Neural progenitor cell (in vitro differentiated cells): ENCODE measurements at regions not wholly inside any gene's neighbourhood (a gene's known extent, or its start where the extent isn't known, plus 50 kb on each side); places are given as distances from the start of the nearest gene placed in this dataset.
"Not testable (repeated sequence)": the region's sequence is repeated elsewhere in the genome, so short reads cannot be mapped to it uniquely, and the experiment has no call there.

Experiments used
- DNase-seq: peaks from one replicate; pipeline ENCODE4 v3.0.0-alpha.2; 2016; ENCODE audit warnings: low spot score
- H2AFZ ChIP-seq: fragments of 200-600 bp; sonication (generic); replicated peaks from 2 replicates; pipeline ENCODE4 v1.6.1; 2016; ENCODE audit warnings: antibody characterized with exemption
- H3F3A ChIP-seq: fragments of 200-600 bp; sonication (generic); 2 replicates; pipeline ENCODE4 v1.6.1; 2016; ENCODE audit warnings: antibody characterized with exemption, low read depth
- H3K27ac ChIP-seq: fragments of 200-600 bp; sonication (generic); 2 replicates; pipeline ENCODE4 v1.5.1; 2016; ENCODE audit warnings: mild to moderate bottlenecking
- H3K27me3 ChIP-seq: fragments of 200-600 bp; sonication (generic); 2 replicates; pipeline ENCODE4 v1.6.1; 2016; ENCODE audit warnings: mild to moderate bottlenecking, moderate library complexity
- H3K36me3 ChIP-seq: fragments of 200-600 bp; sonication (generic); 2 replicates; pipeline ENCODE4 v1.5.1; 2016
- H3K4me1 ChIP-seq: fragments of 200-600 bp; sonication (generic); 2 replicates; pipeline ENCODE4 v1.6.1; 2016; ENCODE audit warnings: mixed run types
- H3K4me2 ChIP-seq: fragments of 200-600 bp; sonication (generic); 2 replicates; pipeline ENCODE4 v1.6.1; 2016
- H3K4me3 ChIP-seq: fragments of 200-600 bp; sonication (generic); 2 replicates; pipeline ENCODE4 v1.5.1; 2016
- H3K79me2 ChIP-seq: fragments of 200-600 bp; sonication (generic); 2 replicates; pipeline ENCODE4 v1.6.1; 2016; ENCODE audit warnings: low read depth
- H3K9ac ChIP-seq: fragments of 200-600 bp; sonication (generic); 2 replicates; pipeline ENCODE4 v1.6.1; 2016
- H3K9me3 ChIP-seq: fragments of 200-600 bp; sonication (generic); 2 replicates; pipeline ENCODE4 v1.5.1; 2016; ENCODE audit warnings: low read depth
- H4K20me1 ChIP-seq: fragments of 200-600 bp; sonication (generic); 2 replicates; pipeline ENCODE4 v1.6.1; 2016; ENCODE audit warnings: low read depth
- H3K27ac Mint-ChIP-seq: 3 replicates; pipeline ENCODE4 v1.8.0; 2021; ENCODE audit warnings: mixed read lengths
- H3K27me3 Mint-ChIP-seq: 2 replicates; pipeline ENCODE4 v1.8.0; 2022; ENCODE audit warnings: low read depth, mild to moderate bottlenecking, inconsistent platforms, moderate library complexity, mixed read lengths; ENCODE audit not compliant: insufficient read depth
- H3K36me3 Mint-ChIP-seq: 3 replicates; pipeline ENCODE4 v1.8.0; 2021; ENCODE audit warnings: mixed read lengths
- H3K4me1 Mint-ChIP-seq: 3 replicates; pipeline ENCODE4 v1.8.0; 2021; ENCODE audit warnings: mixed read lengths
- H3K4me3 Mint-ChIP-seq: 3 replicates; pipeline ENCODE4 v1.8.0; 2021; ENCODE audit warnings: mild to moderate bottlenecking, moderate library complexity, mixed read lengths
- H3K9me3 Mint-ChIP-seq: 3 replicates; pipeline ENCODE4 v1.8.0; 2020; ENCODE audit warnings: mixed read lengths
- TF ChIP-seq, protein P1 (sequence below): fragments of 200-600 bp; sonication (generic); IDR thresholded peaks from 2 replicates; pipeline ENCODE4 v1.5.1; 2017; ENCODE audit warnings: antibody characterized with exemption, mild to moderate bottlenecking

DNA sequence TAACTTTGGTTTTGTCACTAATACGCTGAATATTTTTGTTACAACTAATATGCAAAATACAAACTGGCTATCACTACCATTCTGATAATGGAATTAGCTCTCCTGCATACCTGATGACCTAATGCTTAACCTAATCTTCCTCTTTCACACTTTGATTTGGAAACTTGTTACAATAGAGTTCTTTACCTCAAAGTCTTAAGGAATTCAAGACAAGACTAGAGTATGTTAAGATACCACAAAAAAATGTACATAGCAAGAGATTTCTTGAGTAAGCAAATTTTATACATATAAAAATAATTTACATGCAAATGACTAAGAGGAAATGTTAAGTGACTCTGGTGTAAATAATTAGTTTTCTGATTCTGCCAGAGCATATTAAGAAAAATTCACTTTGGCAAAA, 1515.7 kb upstream of the TPTE start:
- H3K79me2 ChIP-seq, H3K4me3 ChIP-seq, H3K27ac Mint-ChIP-seq, H3K4me2 ChIP-seq, H3K9ac ChIP-seq, H2AFZ ChIP-seq, H3K27me3 Mint-ChIP-seq, H3K36me3 Mint-ChIP-seq, H4K20me1 ChIP-seq, H3K4me1 Mint-ChIP-seq, H3K4me3 Mint-ChIP-seq, H3K36me3 ChIP-seq, H3K27me3 ChIP-seq, H3K27ac ChIP-seq, H3F3A ChIP-seq, H3K4me1 ChIP-seq, DNase-seq: not testable (repeated sequence)
- H3K9me3 ChIP-seq: peaks cover 50% of the 10 kb centered on the region
- H3K9me3 Mint-ChIP-seq: peaks cover 72% of the 10 kb centered on the region

DNA sequence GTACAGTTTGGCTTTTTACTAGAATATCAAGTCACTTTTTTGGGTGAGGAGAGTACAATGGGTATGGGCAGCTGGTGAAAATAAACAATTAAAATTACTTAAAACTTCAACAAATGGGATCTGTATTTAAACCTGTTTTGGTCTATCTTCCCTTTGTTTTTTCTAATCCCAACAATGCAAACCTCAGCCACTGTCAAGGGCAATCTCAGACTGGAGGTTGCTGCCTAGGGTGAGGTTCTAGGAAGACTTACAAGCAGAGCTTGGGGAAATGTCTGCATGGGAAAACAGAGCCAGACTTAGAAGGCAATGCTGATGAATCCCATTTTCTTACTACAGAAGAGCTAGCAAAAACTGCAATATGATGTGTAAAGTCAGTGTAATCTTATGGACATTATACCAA, 1515.3 kb upstream of the TPTE start:
- not testable (repeated sequence) for H3K4me3 Mint-ChIP-seq, H3K79me2 ChIP-seq, H3F3A ChIP-seq, H3K27ac Mint-ChIP-seq, H3K36me3 Mint-ChIP-seq, H3K4me1 ChIP-seq, DNase-seq, H3K4me3 ChIP-seq, H3K36me3 ChIP-seq, H3K4me1 Mint-ChIP-seq, H3K27me3 ChIP-seq, H2AFZ ChIP-seq, H3K9ac ChIP-seq, H3K4me2 ChIP-seq, H4K20me1 ChIP-seq, H3K27me3 Mint-ChIP-seq, H3K27ac ChIP-seq
- H3K9me3 Mint-ChIP-seq: peaks cover 75% of the 10 kb centered on the region
- peaks cover 53% of the 10 kb centered on the region for H3K9me3 ChIP-seq

DNA sequence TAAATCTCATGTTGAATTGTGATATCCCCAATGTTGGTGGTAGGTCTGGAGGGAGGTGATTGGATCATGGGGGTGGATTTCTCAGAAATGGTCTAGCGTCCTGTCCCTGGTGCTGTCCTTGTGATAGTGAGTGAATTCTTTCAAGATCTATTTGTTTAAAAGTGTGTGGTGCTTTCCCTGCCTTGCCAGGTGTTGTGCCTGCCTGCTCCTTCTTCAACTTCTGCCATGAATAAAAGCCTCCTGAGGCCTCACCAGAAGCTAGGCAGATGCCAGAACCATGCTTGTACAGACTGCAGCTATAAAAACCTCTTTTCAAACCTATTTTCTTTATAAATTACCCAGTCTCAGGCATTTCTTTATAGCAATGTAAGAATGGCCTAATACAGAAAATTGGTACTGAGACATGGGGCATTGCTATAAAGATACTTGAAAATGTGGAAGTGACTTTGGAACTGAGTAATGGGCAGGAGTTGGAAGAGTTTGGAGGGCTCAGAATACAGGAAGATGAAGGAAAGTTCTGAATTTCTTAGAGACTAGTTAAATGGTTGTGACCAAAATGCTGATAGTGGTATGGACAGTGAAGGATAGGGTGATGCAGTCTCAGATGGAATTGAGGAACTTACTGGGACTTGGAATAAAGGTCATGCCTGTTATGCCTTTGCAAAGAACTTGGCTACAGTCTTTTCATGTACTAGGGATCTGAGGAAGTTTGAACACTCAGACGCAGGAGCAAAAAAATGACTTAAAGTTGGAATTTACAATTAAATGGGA, 1514.6 kb upstream of the TPTE start:
- H3K9me3 Mint-ChIP-seq: peaks cover 77% of the 10 kb centered on the region
- not testable (repeated sequence) for H3K4me1 ChIP-seq, H3K27ac Mint-ChIP-seq, H3K9ac ChIP-seq, H3K27me3 ChIP-seq, H3K36me3 ChIP-seq, H4K20me1 ChIP-seq, DNase-seq, H2AFZ ChIP-seq, H3K4me3 Mint-ChIP-seq, H3K27me3 Mint-ChIP-seq, H3K27ac ChIP-seq, H3K36me3 Mint-ChIP-seq, H3K4me3 ChIP-seq, H3F3A ChIP-seq, H3K4me2 ChIP-seq, H3K79me2 ChIP-seq, H3K4me1 Mint-ChIP-seq
- H3K9me3 ChIP-seq: peaks cover 60% of the 10 kb centered on the region

DNA sequence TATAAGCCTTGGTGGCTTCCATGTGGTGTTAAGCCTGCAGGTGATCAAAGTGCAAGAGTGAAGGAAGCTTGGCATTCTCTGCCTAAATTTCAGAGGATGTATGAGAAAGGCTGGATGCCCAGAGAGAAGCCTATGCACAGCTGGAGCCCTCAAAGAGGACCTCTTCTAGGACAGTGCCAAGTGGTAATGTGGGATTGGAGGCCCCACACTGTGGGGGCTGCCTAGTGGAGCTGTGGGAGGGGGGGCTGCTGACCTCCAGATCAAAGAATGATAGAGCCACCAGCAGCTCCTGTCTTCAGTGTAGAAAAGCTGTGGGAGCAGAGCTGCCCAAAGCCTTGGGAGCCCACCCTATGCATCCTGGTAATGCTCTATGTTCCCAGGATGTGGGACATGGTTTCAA, 1512.7 kb upstream of the TPTE start:
- Mint-ChIP-seq H3K36me3 (peaks cover 5% of the 10 kb centered on the region), H3K27me3 (peaks cover 11% of the 10 kb centered on the region), H3K9me3 (peaks cover 81% of the 10 kb centered on the region), H3K4me3 (no peak overlapping the region), H3K4me1 (no peaks in the 10 kb centered on the region), H3K27ac (no peak overlapping the region)
- no peaks in the 10 kb centered on the region for H3K79me2 ChIP-seq
- no peak overlapping the region for H3K9ac ChIP-seq
- no peaks in the 10 kb centered on the region for H4K20me1 ChIP-seq
- DNase-seq: no peak
- no peaks in the 10 kb centered on the region for H3F3A ChIP-seq
- H3K9me3 ChIP-seq: peaks cover 68% of the 10 kb centered on the region
- no peak overlapping the region for H3K4me2 ChIP-seq
- TF ChIP-seq, protein P1, sequence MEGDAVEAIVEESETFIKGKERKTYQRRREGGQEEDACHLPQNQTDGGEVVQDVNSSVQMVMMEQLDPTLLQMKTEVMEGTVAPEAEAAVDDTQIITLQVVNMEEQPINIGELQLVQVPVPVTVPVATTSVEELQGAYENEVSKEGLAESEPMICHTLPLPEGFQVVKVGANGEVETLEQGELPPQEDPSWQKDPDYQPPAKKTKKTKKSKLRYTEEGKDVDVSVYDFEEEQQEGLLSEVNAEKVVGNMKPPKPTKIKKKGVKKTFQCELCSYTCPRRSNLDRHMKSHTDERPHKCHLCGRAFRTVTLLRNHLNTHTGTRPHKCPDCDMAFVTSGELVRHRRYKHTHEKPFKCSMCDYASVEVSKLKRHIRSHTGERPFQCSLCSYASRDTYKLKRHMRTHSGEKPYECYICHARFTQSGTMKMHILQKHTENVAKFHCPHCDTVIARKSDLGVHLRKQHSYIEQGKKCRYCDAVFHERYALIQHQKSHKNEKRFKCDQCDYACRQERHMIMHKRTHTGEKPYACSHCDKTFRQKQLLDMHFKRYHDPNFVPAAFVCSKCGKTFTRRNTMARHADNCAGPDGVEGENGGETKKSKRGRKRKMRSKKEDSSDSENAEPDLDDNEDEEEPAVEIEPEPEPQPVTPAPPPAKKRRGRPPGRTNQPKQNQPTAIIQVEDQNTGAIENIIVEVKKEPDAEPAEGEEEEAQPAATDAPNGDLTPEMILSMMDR: no peak
- no peaks in the 10 kb centered on the region for H3K27me3 ChIP-seq
- no peak overlapping the region for H3K27ac ChIP-seq
- no peak overlapping the region for H2AFZ ChIP-seq
- H3K36me3 ChIP-seq: peaks cover 4% of the 10 kb centered on the region
- H3K4me3 ChIP-seq: no peak overlapping the region
- no peaks in the 10 kb centered on the region for H3K4me1 ChIP-seq

DNA sequence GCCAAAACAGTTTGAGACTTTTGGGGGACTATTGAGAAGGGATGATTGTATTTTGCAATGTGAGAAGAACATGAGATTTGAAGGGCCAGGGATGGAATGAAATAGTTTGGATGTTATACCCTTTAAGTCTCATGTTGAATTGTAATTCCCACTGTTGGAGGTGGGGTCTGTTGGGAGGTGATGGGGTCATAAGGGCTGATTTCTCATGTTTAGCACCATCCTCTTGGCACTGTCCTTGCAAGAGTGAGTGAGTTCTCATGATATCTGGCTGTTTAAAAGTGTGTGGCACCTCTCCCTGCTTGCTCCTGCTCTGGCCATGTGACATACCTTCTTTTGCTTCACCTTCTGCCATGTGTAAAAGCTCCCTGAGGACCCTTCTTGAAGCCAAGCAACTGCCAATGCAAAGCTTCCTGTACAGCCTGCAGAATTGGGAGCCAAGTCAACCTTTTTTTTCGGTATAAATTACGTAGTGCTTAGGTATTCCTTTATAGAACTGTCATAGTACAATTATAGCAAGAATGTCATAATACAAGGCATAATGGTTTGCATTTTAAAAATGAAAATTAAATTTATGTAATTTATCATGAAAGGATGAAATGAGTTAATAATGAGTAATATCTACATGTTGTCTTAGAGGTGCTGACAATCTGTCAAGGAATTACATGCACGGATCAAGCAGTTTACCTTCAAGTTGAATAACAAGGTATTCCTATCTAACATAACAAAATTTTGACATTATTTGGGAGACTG, 1511.9 kb upstream of the TPTE start:
- H3K4me3 Mint-ChIP-seq, H3K4me2 ChIP-seq, H3K27ac Mint-ChIP-seq, H3F3A ChIP-seq, H3K79me2 ChIP-seq, H3K4me3 ChIP-seq, H3K27ac ChIP-seq, H4K20me1 ChIP-seq, H2AFZ ChIP-seq, H3K4me1 ChIP-seq, H3K36me3 ChIP-seq, H3K9ac ChIP-seq, H3K36me3 Mint-ChIP-seq, DNase-seq, H3K27me3 ChIP-seq, H3K4me1 Mint-ChIP-seq: not testable (repeated sequence)
- Mint-ChIP-seq H3K27me3 (peaks cover 11% of the 10 kb centered on the region), H3K9me3 (peaks cover 79% of the 10 kb centered on the region)
- H3K9me3 ChIP-seq: peaks cover 69% of the 10 kb centered on the region

DNA sequence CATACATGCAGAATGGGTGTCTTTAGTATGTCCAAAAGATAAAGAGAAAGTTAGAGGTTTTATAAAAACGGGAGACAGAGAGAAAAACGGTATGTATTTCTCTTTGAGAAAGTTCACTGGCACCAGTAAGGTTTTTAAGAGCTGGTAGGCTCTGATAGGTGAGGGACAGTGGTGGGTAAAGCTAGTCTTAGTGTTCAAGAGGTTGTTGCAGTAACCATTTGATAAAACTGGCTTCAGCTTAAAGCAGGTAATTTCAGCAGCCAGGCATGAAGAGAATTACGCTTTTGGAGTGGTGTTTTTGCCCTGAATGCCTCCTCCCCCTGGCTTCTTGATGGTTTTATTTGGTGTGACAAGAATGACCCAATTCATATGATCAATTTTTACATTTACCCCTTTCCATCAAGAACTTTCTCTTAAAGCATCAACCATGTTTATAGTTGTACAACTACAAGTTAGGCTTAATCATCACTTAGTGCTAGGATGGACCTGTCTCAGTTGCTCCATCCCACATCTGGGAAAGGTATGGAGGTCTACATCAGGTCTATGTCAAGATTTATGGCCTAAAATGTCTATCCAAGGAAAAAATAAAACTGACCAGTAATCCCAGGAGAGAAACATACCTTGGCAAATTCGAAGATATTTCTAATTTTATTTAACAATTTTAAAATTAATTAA, 1511.1 kb upstream of the TPTE start:
- H3K27ac Mint-ChIP-seq, H3F3A ChIP-seq, H3K4me3 Mint-ChIP-seq, H4K20me1 ChIP-seq, H3K27me3 ChIP-seq, H3K9ac ChIP-seq, H3K4me1 ChIP-seq, H3K4me2 ChIP-seq, H3K79me2 ChIP-seq, DNase-seq, H2AFZ ChIP-seq, H3K4me3 ChIP-seq, H3K27ac ChIP-seq, H3K36me3 ChIP-seq, H3K36me3 Mint-ChIP-seq, H3K4me1 Mint-ChIP-seq: not testable (repeated sequence)
- peaks cover 68% of the 10 kb centered on the region for H3K9me3 ChIP-seq
- Mint-ChIP-seq H3K27me3 (peaks cover 11% of the 10 kb centered on the region), H3K9me3 (peaks cover 81% of the 10 kb centered on the region)
